Spinal cord (tissue), 9 donors: ENCODE measurements at regions not wholly inside any gene's neighbourhood (a gene's known extent, or its start where the extent isn't known, plus 50 kb on each side); places are given as distances from the start of the nearest gene placed in this dataset.

Experiments
- DNase-seq, 6 donors: peaks; one replicate each; pipeline versions ENCODE4 v3.0.0 to v3.0.0-alpha.2; 2013 to 2015; ENCODE audit warnings: low spot score in 6 of 6, low read depth in 4 of 6
- H3K27ac ChIP-seq: one replicate; pipeline ENCODE4 v1.5.1; 2013; ENCODE audit warnings: low read depth, low read length, control low read depth
- H3K27me3 ChIP-seq: one replicate; pipeline ENCODE4 v1.6.1; 2013; ENCODE audit warnings: low read length; ENCODE audit not compliant: control insufficient read depth, insufficient read depth
- H3K36me3 ChIP-seq: one replicate; pipeline ENCODE4 v1.6.1; 2013; ENCODE audit warnings: low read length; ENCODE audit not compliant: control insufficient read depth, insufficient read depth
- H3K4me1 ChIP-seq: one replicate; pipeline ENCODE4 v1.6.1; 2013; ENCODE audit warnings: low read length; ENCODE audit not compliant: control insufficient read depth, insufficient read depth
- H3K4me3 ChIP-seq: one replicate; pipeline ENCODE4 v1.5.1; 2013; ENCODE audit warnings: low read depth, low read length, control low read depth
- H3K9me3 ChIP-seq: one replicate; pipeline ENCODE4 v1.6.1; 2013; ENCODE audit warnings: low read length; ENCODE audit not compliant: control insufficient read depth, insufficient read depth
- WGBS: methylation state at CpG from one replicate; pipeline ENCODE4 v1.1.5; 2013; ENCODE audit warnings: missing lambda C conversion rate; ENCODE audit not compliant: insufficient coverage; 5-methylcytosine and 5-hydroxymethylcytosine counted together
- donor health status: healthy.

GRCh38 chr6:3659748-3660147 is 91.8 kb downstream of the PXDC1 start:
- Histone ChIP-seq H3K4me1 (peaks cover under 1% of the 10 kb centered on the region), H3K9me3 (no peaks in the 10 kb centered on the region), H3K27me3 (no peaks in the 10 kb centered on the region), H3K27ac (no peak overlapping the region), H3K4me3 (no peak overlapping the region), H3K36me3 (no peaks in the 10 kb centered on the region)
- WGBS: 91% methylated on average over 3 of the region's 6 CpGs
- DNase-seq: no peak

GRCh38 chr6:3656076-3656475 is 95.4 kb downstream of the PXDC1 start:
- 100% methylated on average over 2 of the region's 5 CpGs for WGBS
- no peak overlapping the region for H3K4me3 ChIP-seq
- H3K27me3 ChIP-seq: no peaks in the 10 kb centered on the region
- H3K27ac ChIP-seq: no peak overlapping the region
- peaks cover 3% of the 10 kb centered on the region for H3K4me1 ChIP-seq
- no peak for DNase-seq
- no peaks in the 10 kb centered on the region for H3K9me3 ChIP-seq
- H3K36me3 ChIP-seq: no peaks in the 10 kb centered on the region

DNA sequence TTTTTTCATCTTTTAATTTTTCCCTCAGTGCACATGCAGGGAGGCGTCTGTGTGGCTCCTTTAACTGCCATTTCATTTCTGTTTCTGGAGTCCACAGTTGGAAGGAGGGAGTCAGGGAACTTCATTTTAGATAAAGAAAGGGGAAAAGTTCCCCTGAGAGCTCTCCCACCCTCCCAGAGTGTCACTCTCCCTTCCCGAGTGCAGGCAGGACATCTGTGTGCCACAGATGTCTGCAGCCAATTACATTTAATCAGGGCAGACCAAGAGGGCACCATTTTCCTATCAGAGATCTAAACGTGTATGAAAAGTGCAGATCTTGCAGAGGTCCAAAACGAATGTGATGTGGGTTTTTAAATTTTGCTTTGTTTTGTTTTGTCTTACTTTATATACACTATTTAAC is 96.6 kb downstream of the PXDC1 start:
- Histone ChIP-seq H3K27ac (no peak overlapping the region), H3K27me3 (no peaks in the 10 kb centered on the region), H3K4me3 (no peak overlapping the region), H3K9me3 (no peaks in the 10 kb centered on the region), H3K36me3 (no peaks in the 10 kb centered on the region), H3K4me1 (peaks cover 3% of the 10 kb centered on the region)
- no peak for DNase-seq
- 40% methylated on average over 1 of the region's 4 CpGs for WGBS

DNA sequence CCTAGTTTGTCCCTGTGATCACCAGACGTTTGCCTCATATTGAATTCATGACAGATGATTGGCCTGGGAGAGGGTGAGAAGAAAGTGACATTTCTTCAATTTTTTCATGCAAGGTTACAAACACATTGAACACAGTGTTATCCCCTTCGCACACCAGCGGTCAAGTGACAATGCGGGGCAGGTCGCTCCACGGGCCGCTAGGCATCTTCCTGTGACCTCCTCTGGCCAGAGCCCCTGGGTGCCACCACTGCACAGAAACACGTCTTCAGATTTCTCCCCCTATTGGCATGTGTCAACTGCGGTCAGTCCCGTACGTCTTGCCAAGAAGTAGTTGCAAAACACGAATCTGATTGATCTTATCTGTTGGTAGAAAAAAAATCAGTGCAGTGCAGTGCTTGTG is 97.1 kb downstream of the PXDC1 start:
- DNase-seq: no peak
- no peak overlapping the region for H3K4me3 ChIP-seq
- H3K27me3 ChIP-seq: no peaks in the 10 kb centered on the region
- no peaks in the 10 kb centered on the region for H3K36me3 ChIP-seq
- no peak overlapping the region for H3K27ac ChIP-seq
- H3K9me3 ChIP-seq: no peaks in the 10 kb centered on the region
- H3K4me1 ChIP-seq: peaks cover 3% of the 10 kb centered on the region
- 98% methylated on average over 6 of the region's 12 CpGs for WGBS

DNA sequence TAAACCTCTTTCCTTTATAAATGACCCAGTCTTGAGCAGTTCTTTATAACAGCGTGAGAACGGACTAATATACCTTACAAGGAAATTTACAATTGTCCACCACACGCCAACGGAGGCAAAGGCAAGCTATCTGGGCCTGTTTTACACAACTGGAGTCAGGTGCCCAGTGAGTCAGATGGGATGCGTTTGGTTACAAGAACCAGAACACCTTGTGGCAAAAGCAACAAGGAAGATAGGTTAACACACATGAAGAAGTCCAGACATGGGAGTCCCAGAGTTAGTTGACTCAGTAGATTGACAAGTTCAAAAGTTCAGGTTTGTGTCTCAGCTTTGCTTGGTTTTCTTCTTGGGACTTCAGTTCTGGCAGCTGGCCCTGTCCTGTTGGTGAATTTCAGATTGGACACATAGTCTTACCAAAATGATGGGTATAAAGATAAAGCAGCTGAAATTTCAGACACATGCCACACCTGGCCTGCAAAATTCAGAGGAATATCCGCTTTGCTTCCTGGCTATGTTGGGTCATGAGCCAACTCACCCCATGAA is 97.9 kb downstream of the PXDC1 start:
- Histone ChIP-seq H3K9me3 (no peaks in the 10 kb centered on the region), H3K27ac (no peak overlapping the region), H3K27me3 (no peaks in the 10 kb centered on the region), H3K4me3 (no peak overlapping the region), H3K4me1 (peaks cover 3% of the 10 kb centered on the region), H3K36me3 (no peaks in the 10 kb centered on the region)
- DNase-seq: no peak
- 99% methylated on average over 4 of the region's 6 CpGs for WGBS

DNA sequence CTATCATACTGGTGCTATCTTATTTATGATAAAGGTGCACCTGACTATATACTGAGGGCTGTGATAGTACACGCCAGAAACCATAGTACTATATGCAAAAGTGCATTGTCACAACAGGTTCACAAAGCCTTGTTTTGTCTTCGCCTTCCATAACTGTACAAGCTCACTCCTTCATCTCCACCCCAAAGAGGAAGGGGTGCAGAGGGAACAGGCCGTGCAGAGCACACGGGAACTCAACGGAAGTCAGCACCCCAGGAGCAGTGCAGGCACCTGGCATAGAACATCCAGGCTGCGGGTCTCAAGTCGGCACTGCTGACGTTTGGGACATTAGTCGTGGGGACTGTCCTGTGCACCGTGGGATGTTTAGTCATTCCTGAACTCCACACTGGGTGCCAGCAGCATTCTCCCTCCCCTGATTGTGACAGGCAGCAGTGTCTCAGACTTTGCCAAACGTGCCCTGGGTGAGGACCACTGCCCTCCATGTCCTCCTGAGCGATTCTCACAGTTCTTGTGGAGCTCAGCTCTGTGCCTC is 99.7 kb downstream of the PXDC1 start:
- DNase-seq: no peak
- Histone ChIP-seq H3K4me3 (no peak overlapping the region), H3K36me3 (no peaks in the 10 kb centered on the region), H3K9me3 (no peaks in the 10 kb centered on the region), H3K27ac (no peak overlapping the region), H3K4me1 (peaks cover 3% of the 10 kb centered on the region), H3K27me3 (no peaks in the 10 kb centered on the region)
- 73% methylated on average over 11 of the region's 12 CpGs for WGBS

- H3K27me3 ChIP-seq: no peaks in the 10 kb centered on the region
- 84% methylated on average over 8 of the region's 15 CpGs for WGBS
- peaks cover 3% of the 10 kb centered on the region for H3K4me1 ChIP-seq
- H3K9me3 ChIP-seq: no peaks in the 10 kb centered on the region
- no peak for DNase-seq
- H3K4me3 ChIP-seq: no peak overlapping the region
- H3K36me3 ChIP-seq: no peaks in the 10 kb centered on the region
- H3K27ac ChIP-seq: no peak overlapping the region
Measured at GRCh38 chr6:3650959-3651697, 100.4 kb downstream of the PXDC1 start.

- 95% methylated on average over 15 of the region's 17 CpGs for WGBS
Measured at GRCh38 chr6:3650076-3650958, 101.2 kb downstream of the PXDC1 start.

GRCh38 chr6:3648724-3649123 is 102.8 kb downstream of the PXDC1 start:
- Histone ChIP-seq H3K36me3 (no peaks in the 10 kb centered on the region), H3K27me3 (no peaks in the 10 kb centered on the region), H3K27ac (no peak overlapping the region), H3K4me1 (no peaks in the 10 kb centered on the region), H3K9me3 (no peaks in the 10 kb centered on the region), H3K4me3 (no peak overlapping the region)
- WGBS: no CpG with 5 or more reads among the region's 2 CpGs
- DNase-seq: no peak

More at GRCh38 chr6:3650076-3650958, 101.2 kb downstream of the PXDC1 start:
- no peaks in the 10 kb centered on the region for H3K27me3 ChIP-seq
- no peak overlapping the region for H3K27ac ChIP-seq
- DNase-seq: no peak
- H3K9me3 ChIP-seq: no peaks in the 10 kb centered on the region
- H3K4me3 ChIP-seq: no peak overlapping the region
- no peaks in the 10 kb centered on the region for H3K36me3 ChIP-seq
- H3K4me1 ChIP-seq: peaks cover 3% of the 10 kb centered on the region
